BJ (cell line): ENCODE measurements at regions not wholly inside any gene's neighbourhood (a gene's known extent, or its start where the extent isn't known, plus 50 kb on each side); places are given as distances from the start of the nearest gene placed in this dataset.
"Not testable (repeated sequence)": the region's sequence is repeated elsewhere in the genome, so short reads cannot be mapped to it uniquely, and the experiment has no call there.

ENCODE experiments used
- CTCF ChIA-PET: fragments of 350-600 bp; formaldehyde crosslinking; extraction: SDS; loops from one replicate; lab custom pipeline; 2021; ENCODE audit warnings: antibody characterized with exemption, inconsistent platforms; lab: Yijun Ruan, JAX
- POLR2A ChIA-PET: fragments of 300-600 bp; sonication (Branson Sonifier 250); formaldehyde crosslinking; extraction: SDS; loops from one replicate; lab custom pipeline; 2021; ENCODE audit warnings: antibody characterized with exemption; lab: Charles Lee
- DNase-seq: peaks from one replicate; pipeline ENCODE4 v3.0.0-alpha.2; 2011; ENCODE audit warnings: low read depth
- H3K27me3 ChIP-seq: 2 replicates; pipeline ENCODE4 v1.6.0; 2011; ENCODE audit warnings: low read length; ENCODE audit not compliant: control insufficient read depth, insufficient read depth
- H3K36me3 ChIP-seq: 2 replicates; pipeline ENCODE4 v1.5.1; 2011; ENCODE audit warnings: low read length; ENCODE audit not compliant: control insufficient read depth, insufficient read depth
- H3K4me3 ChIP-seq: 2 replicates; pipeline ENCODE4 v1.5.1; 2011; ENCODE audit warnings: low read depth, mild to moderate bottlenecking, control low read depth, low read length
- TF ChIP-seq, protein P1 (sequence below): IDR thresholded peaks from 2 replicates; pipeline ENCODE4 v1.5.1; 2011; ENCODE audit warnings: low read depth, mild to moderate bottlenecking, control low read depth, inconsistent platforms, low read length, moderate library complexity; ENCODE audit not compliant: insufficient read depth

DNA sequence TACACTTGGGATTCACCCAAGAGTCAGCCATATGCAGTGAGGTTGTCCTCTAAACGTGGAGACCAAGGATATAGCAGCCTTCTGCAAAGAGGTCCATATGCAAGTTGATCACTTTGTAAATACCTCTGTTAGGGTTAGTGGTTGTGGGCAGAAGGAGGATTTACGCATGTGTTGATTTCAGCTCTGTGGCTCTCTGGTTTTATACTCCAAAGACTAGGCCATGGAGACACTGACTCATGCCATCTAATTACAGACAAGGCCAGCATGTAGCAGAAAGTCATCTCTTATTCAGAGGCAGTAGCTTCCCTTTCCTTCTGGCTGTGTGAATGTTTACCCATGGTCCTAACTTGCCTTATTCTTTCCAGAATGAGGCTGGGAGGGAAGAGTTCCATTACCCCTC, 140.9 kb upstream of the GOLGA6L4 start:
- POLR2A ChIA-PET, H3K36me3 ChIP-seq, H3K4me3 ChIP-seq, H3K27me3 ChIP-seq, DNase-seq, CTCF ChIA-PET: not testable (repeated sequence)

GRCh38 chr15:84097053-84097452, 138.5 kb upstream of the GOLGA6L4 start:
- CTCF ChIA-PET, POLR2A ChIA-PET, H3K27me3 ChIP-seq, H3K4me3 ChIP-seq, H3K36me3 ChIP-seq, DNase-seq: not testable (repeated sequence)

DNA sequence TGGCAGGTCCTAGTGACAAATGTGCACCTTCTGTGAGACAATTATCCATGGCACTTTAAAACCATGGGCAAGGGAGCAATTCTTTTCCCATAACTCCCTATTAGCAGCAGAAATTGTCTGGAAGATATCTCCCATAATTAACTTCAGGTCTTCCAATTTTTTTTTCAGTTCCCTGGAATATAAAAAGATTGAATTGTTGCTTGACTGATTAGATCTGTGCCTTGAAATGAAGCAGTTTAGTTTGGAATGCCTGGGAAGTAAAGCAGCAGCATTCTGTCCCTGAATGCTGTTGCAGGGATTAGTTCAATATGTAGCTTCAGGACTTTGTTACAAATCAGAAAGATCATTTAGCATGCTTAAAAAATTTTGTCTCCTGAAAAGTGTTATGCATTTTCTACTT, 137.0 kb upstream of the GOLGA6L4 start:
- Histone ChIP-seq H3K4me3 (no peak overlapping the region), H3K27me3 (no peaks in the 10 kb centered on the region), H3K36me3 (no peaks in the 10 kb centered on the region)
- POLR2A ChIA-PET = no interaction called here
- no peak for DNase-seq
- CTCF ChIA-PET = no interaction called here
- TF ChIP-seq, protein P1, sequence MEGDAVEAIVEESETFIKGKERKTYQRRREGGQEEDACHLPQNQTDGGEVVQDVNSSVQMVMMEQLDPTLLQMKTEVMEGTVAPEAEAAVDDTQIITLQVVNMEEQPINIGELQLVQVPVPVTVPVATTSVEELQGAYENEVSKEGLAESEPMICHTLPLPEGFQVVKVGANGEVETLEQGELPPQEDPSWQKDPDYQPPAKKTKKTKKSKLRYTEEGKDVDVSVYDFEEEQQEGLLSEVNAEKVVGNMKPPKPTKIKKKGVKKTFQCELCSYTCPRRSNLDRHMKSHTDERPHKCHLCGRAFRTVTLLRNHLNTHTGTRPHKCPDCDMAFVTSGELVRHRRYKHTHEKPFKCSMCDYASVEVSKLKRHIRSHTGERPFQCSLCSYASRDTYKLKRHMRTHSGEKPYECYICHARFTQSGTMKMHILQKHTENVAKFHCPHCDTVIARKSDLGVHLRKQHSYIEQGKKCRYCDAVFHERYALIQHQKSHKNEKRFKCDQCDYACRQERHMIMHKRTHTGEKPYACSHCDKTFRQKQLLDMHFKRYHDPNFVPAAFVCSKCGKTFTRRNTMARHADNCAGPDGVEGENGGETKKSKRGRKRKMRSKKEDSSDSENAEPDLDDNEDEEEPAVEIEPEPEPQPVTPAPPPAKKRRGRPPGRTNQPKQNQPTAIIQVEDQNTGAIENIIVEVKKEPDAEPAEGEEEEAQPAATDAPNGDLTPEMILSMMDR = no peak

DNA sequence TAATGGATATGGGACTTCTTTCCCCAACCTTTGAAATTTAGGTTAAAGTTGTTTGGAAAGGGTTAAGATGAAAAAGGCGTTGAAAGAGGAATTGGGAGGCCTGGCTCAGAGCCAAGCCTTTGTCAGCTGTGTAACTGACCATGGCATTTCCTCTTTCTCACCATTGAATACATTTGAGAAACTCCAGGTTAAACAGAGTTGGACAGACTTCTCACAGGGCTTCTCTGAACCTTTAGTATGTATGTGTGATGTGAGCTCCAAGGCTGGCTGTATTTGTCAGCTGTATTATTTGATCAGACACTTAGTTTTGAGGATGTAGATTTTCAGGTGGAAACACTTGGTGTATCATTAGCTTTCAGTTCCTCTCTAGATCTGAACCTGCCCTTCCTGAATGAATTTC, 136.4 kb upstream of the GOLGA6L4 start:
- no peak for DNase-seq
- TF ChIP-seq, protein P1 = no peak
- H3K36me3 ChIP-seq = no peaks in the 10 kb centered on the region
- no peak overlapping the region for H3K4me3 ChIP-seq
- no peaks in the 10 kb centered on the region for H3K27me3 ChIP-seq
- ChIA-PET POLR2A (no interaction called here), CTCF (no interaction called here)

DNA sequence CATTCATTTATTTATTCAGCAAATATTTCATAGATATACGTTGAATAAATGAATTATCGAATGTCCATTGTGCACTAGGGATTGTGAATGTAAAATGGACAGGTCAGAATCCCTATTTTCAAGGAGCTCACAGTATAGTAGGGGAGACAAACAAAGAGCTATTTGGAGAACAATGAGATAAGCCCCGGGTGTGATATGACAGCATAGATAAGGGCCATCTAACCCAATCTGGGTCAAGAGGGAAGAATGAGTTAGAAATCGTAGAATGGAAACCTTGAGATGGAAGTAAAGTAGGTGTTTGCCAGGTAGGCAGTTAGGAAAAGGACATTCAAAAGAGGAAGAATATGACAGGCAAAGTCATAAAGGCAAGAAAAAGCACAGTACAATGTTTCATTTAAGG, 132.2 kb upstream of the GOLGA6L4 start:
- TF ChIP-seq, protein P1 = no peak
- Histone ChIP-seq H3K36me3 (no peaks in the 10 kb centered on the region), H3K27me3 (no peaks in the 10 kb centered on the region), H3K4me3 (no peak overlapping the region)
- ChIA-PET POLR2A (no interaction called here), CTCF (no interaction called here)
- no peak for DNase-seq

- TF ChIP-seq, protein P1 = no peak
- CTCF ChIA-PET = no interaction called here
- Histone ChIP-seq H3K36me3 (no peaks in the 10 kb centered on the region), H3K27me3 (no peaks in the 10 kb centered on the region), H3K4me3 (no peak overlapping the region)
- DNase-seq = no peak
- POLR2A ChIA-PET = no interaction called here
These were observed 130.7 kb upstream of the GOLGA6L4 start for GRCh38 chr15:84104853-84105252.
